IMR-90 (cell line): ENCODE measurements at regions not wholly inside any gene's neighbourhood (a gene's known extent, or its start where the extent isn't known, plus 50 kb on each side); places are given as distances from the start of the nearest gene placed in this dataset.

Experiments
- ATAC-seq: fragments of 200-7000 bp; cut with Tn5 transposase; 2 replicates; pipeline ENCODE4 v1.9.1; 2020; ENCODE audit warnings: low read depth, mild to moderate bottlenecking, moderate library complexity
- BruUV-seq: library from RNA; stranded (reverse); fragments of 400-500 nt; replicated peaks from 2 replicates; lab custom pipeline; 2021; lab: Mats Ljungman, UMichigan
- CTCF ChIA-PET: fragments of 300-600 bp; formaldehyde crosslinking; extraction: SDS; loops from one replicate; lab custom pipeline; 2021; ENCODE audit warnings: antibody characterized with exemption; lab: Yijun Ruan, JAX
- POLR2A ChIA-PET: fragments of 300-600 bp; sonication (Branson Sonifier 250); formaldehyde crosslinking; loops from one replicate; lab custom pipeline; 2022; ENCODE audit warnings: antibody characterized with exemption; ENCODE audit not compliant: unreplicated experiment; lab: Charles Lee
- DNase-seq: peaks from one replicate; pipeline ENCODE4 v3.0.0; 2013
- H2AFZ ChIP-seq: replicated peaks from 2 replicates; pipeline ENCODE3; 2013; ENCODE audit warnings: low read length, mild to moderate bottlenecking; ENCODE audit not compliant: poor library complexity
- H2AK5ac ChIP-seq: 2 replicates; pipeline ENCODE4 v1.6.1; 2013; ENCODE audit warnings: low read depth, low read length, inconsistent platforms
- H2AK9ac ChIP-seq: replicated peaks from 2 replicates; pipeline ENCODE3; 2013; ENCODE audit warnings: mild to moderate bottlenecking, low read depth, low read length, moderate library complexity; ENCODE audit not compliant: poor library complexity
- H2BK120ac ChIP-seq: 2 replicates; pipeline ENCODE4 v1.6.1; 2013; ENCODE audit warnings: low read depth, low read length, inconsistent platforms
- H2BK15ac ChIP-seq: 3 replicates; pipeline ENCODE4 v1.6.1; 2013; ENCODE audit warnings: low read depth, low read length, inconsistent platforms
- H2BK20ac ChIP-seq: 2 replicates; pipeline ENCODE4 v1.6.1; 2013; ENCODE audit warnings: low read depth, mild to moderate bottlenecking, inconsistent platforms, low read length, moderate library complexity
- H2BK5ac ChIP-seq: 2 replicates; pipeline ENCODE4 v1.6.1; 2013; ENCODE audit warnings: mild to moderate bottlenecking, low read depth, low read length, inconsistent platforms; ENCODE audit not compliant: poor library complexity, severe bottlenecking
- H3K14ac ChIP-seq: replicated peaks from 2 replicates; pipeline ENCODE4 v1.6.1; 2013; ENCODE audit warnings: low read depth, low read length, inconsistent platforms
- H3K18ac ChIP-seq: 2 replicates; pipeline ENCODE4 v1.6.1; 2013; ENCODE audit warnings: low read depth, low read length, control low read depth
- H3K23ac ChIP-seq: 2 replicates; pipeline ENCODE4 v1.6.1; 2013; ENCODE audit warnings: low read depth, low read length, inconsistent platforms
- H3K27ac ChIP-seq: 2 replicates; pipeline ENCODE4 v1.5.1; 2013; ENCODE audit warnings: mild to moderate bottlenecking, control low read depth, low read length; ENCODE audit not compliant: insufficient read depth
- H3K27me3 ChIP-seq: 2 replicates; pipeline ENCODE4 v1.6.1; 2013; ENCODE audit warnings: low read length; ENCODE audit not compliant: control insufficient read depth, insufficient read depth
- H3K36me3 ChIP-seq: 2 replicates; pipeline ENCODE4 v1.6.1; 2013; ENCODE audit warnings: low read length, mixed read lengths; ENCODE audit not compliant: control insufficient read depth, insufficient read depth
- H3K4ac ChIP-seq: 2 replicates; pipeline ENCODE4 v1.6.1; 2013; ENCODE audit warnings: low read depth, low read length, inconsistent platforms
- H3K4me1 ChIP-seq: 2 replicates; pipeline ENCODE4 v1.6.1; 2013; ENCODE audit warnings: low read length, mixed read lengths; ENCODE audit not compliant: control insufficient read depth, insufficient read depth
- H3K4me2 ChIP-seq: 2 replicates; pipeline ENCODE4 v1.6.1; 2013; ENCODE audit warnings: low read depth, mild to moderate bottlenecking, control low read depth, low read length, moderate library complexity
- H3K4me3 ChIP-seq: 2 replicates; pipeline ENCODE4 v1.5.1; 2013; ENCODE audit warnings: low read depth, mild to moderate bottlenecking, control low read depth, low read length, moderate library complexity; ENCODE audit not compliant: insufficient read depth
- H3K56ac ChIP-seq: 2 replicates; pipeline ENCODE4 v1.6.1; 2013; ENCODE audit warnings: low read length, inconsistent platforms; ENCODE audit not compliant: insufficient read depth; ENCODE audit errors: extremely low read depth
- H3K79me1 ChIP-seq, 2 experiments: 2 replicates each; pipeline ENCODE4 v1.6.1; 2013; ENCODE audit warnings: low read length in 2 of 2, inconsistent platforms in 1 of 2, low read depth in 1 of 2
- H3K9ac ChIP-seq: 2 replicates; pipeline ENCODE4 v1.6.1; 2013; ENCODE audit warnings: low read depth, low read length, control low read depth
- H3K9me1 ChIP-seq: 2 replicates; pipeline ENCODE4 v1.6.1; 2013; ENCODE audit warnings: low read length, inconsistent platforms; ENCODE audit not compliant: insufficient read depth
- H3K9me3 ChIP-seq: 2 replicates; pipeline ENCODE4 v1.6.1; 2013; ENCODE audit warnings: low read length; ENCODE audit not compliant: control insufficient read depth, insufficient read depth
- H4K20me1 ChIP-seq: 2 replicates; pipeline ENCODE4 v1.6.1; 2013; ENCODE audit warnings: low read length, inconsistent platforms; ENCODE audit not compliant: insufficient read depth
- H4K5ac ChIP-seq: 2 replicates; pipeline ENCODE4 v1.6.1; 2013; ENCODE audit warnings: mild to moderate bottlenecking, low read depth, low read length, control low read depth
- H4K8ac ChIP-seq, 2 experiments: 2 replicates each; pipeline ENCODE4 v1.6.1; 2013; ENCODE audit warnings: low read depth in 2 of 2, low read length in 2 of 2, control low read depth in 1 of 2, inconsistent platforms in 1 of 2
- H4K91ac ChIP-seq: 2 replicates; pipeline ENCODE4 v1.6.1; 2013; ENCODE audit warnings: low read depth, low read length, inconsistent platforms; ENCODE audit not compliant: insufficient read depth
- BHLHE40 ChIP-seq: fragments of 150-350 bp; IDR thresholded peaks from 2 replicates; pipeline ENCODE4 v1.6.1; 2016; ENCODE audit warnings: mild to moderate bottlenecking, low read depth, low read length
- CHD1 ChIP-seq: IDR thresholded peaks from 2 replicates; pipeline ENCODE4 v1.6.1; 2012; ENCODE audit warnings: low read depth, low read length, improper control_type of control experiment
- FOS ChIP-seq: fragments of 150-350 bp; IDR thresholded peaks from 2 replicates; pipeline ENCODE4 v1.6.1; 2016; ENCODE audit warnings: low read depth, low read length
- MAZ ChIP-seq: IDR thresholded peaks from 2 replicates; pipeline ENCODE4 v1.6.1; 2012; ENCODE audit warnings: low read depth, mild to moderate bottlenecking, low read length, improper control_type of control experiment, moderate library complexity, borderline replicate concordance
- NFE2L2 ChIP-seq: fragments of 150-350 bp; IDR thresholded peaks from 2 replicates; pipeline ENCODE4 v1.6.1; 2016; ENCODE audit warnings: low read depth, mild to moderate bottlenecking, low read length
- RAD21 ChIP-seq: IDR thresholded peaks from 2 replicates; pipeline ENCODE4 v1.6.1; 2012; ENCODE audit warnings: low read length, improper control_type of control experiment
- RCOR1 ChIP-seq: IDR thresholded peaks from 2 replicates; pipeline ENCODE4 v1.6.1; 2012; ENCODE audit warnings: mild to moderate bottlenecking, low read length, improper control_type of control experiment; ENCODE audit not compliant: insufficient replicate concordance
- RFX5 ChIP-seq: IDR thresholded peaks from 2 replicates; pipeline ENCODE4 v1.8.0; 2012; ENCODE audit warnings: low read depth, mild to moderate bottlenecking, low read length, moderate library complexity
- USF2 ChIP-seq: fragments of 150-350 bp; IDR thresholded peaks from 2 replicates; pipeline ENCODE4 v1.6.1; 2017; ENCODE audit warnings: mild to moderate bottlenecking, antibody characterized with exemption, low read length, low read depth
- WGBS, 2 experiments: methylation state at CpG; one replicate each; pipeline versions ENCODE4 v1.1.5 to v1.1.7; 2013; ENCODE audit warnings: missing lambda C conversion rate in 2 of 2; ENCODE audit not compliant: insufficient read length in 1 of 2; ENCODE audit errors: extremely low coverage in 2 of 2; 5-methylcytosine and 5-hydroxymethylcytosine counted together
- dilution Hi-C: fragments of 300-500 bp; cut with HindIII; formaldehyde crosslinking; loops from one replicate; pipeline ENCODE4 v1.14.3; 2018; ENCODE audit warnings: low sequenced_read_pairs; ENCODE audit not compliant: unreplicated experiment
- in situ Hi-C: fragments of 300-500 bp; cut with MboI; formaldehyde crosslinking; loops from 3 replicates; pipeline ENCODE4 v1.14.3; 2019; ENCODE audit warnings: low sequenced_read_pairs, inconsistent platforms, mixed read lengths
- intact Hi-C: fragments of 100-400 bp; cut with micrococcal nuclease; formaldehyde crosslinking; loops from 2 replicates; pipeline ENCODE4 v1.10.0; 2022
- TF ChIP-seq, protein P1 (sequence below): fragments of 150-350 bp; IDR thresholded peaks from 2 replicates; pipeline ENCODE4 v1.6.1; 2016; ENCODE audit warnings: low read depth, mild to moderate bottlenecking, low read length, moderate library complexity, borderline replicate concordance
- TF ChIP-seq, protein P2 (sequence below): conservative IDR thresholded peaks from 2 replicates; pipeline ENCODE4 v1.5.1; 2012; ENCODE audit warnings: mild to moderate bottlenecking, low read depth, low read length, improper control_type of control experiment

DNA sequence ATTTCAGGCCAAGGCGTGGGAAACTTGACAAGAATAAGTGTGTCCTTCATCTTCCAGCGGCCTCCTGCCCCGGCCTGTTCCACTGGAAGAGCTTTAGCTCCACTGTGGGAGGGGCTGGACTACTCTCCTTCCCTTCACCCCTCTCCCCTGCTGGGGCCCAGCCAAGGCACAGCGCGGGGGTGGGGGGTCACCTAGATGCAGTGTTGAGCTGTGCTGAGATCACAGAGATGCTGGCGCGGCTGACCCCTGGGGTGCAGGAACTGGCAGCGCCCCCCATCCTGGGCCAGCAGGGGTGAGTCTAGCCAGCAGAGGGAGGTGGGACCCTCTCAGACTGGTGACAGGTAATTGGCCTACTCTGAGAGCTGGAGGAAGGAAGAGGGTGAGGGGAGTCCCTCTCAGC, 111.8 kb upstream of the LHX1 start:
- Histone ChIP-seq H2BK5ac (no peak overlapping the region), H4K20me1 (no peaks in the 10 kb centered on the region), H3K9me1 (no peaks in the 10 kb centered on the region), H3K9ac (no peak overlapping the region), H2BK20ac (no peak overlapping the region), H3K4me2 (no peak overlapping the region), H2AK9ac (no peak overlapping the region), H2AFZ (no peak overlapping the region), H3K4ac (no peak overlapping the region), H2BK120ac (no peak overlapping the region), H3K36me3 (no peaks in the 10 kb centered on the region), H4K91ac (no peak overlapping the region), H3K56ac (no peak overlapping the region), H4K5ac (no peak overlapping the region), H3K27me3 (peaks cover 28% of the 10 kb centered on the region), H3K14ac (no peak overlapping the region), H3K9me3 (no peaks in the 10 kb centered on the region), H3K18ac (no peak overlapping the region), H2AK5ac (no peak overlapping the region), H3K79me1 (no peaks in the 10 kb centered on the region), H3K27ac (no peak overlapping the region), H4K8ac (no peak overlapping the region), H3K23ac (no peak overlapping the region), H3K4me3 (no peak overlapping the region), H2BK15ac (no peak overlapping the region), H3K4me1 (no peaks in the 10 kb centered on the region)
- no TSS peak for BruUV-seq
- WGBS, 2 experiments, result no CpG with 5 or more reads among the region's 8 CpGs
- DNase-seq (no peak), ATAC-seq (no peak)
- TF ChIP-seq RFX5 (no peak), NFE2L2 (no peak), RCOR1 (no peak), MAZ (no peak), CHD1 (no peak), FOS (no peak), RAD21 (no peak), BHLHE40 (no peak), USF2 (no peak)
- TF ChIP-seq, protein P1, sequence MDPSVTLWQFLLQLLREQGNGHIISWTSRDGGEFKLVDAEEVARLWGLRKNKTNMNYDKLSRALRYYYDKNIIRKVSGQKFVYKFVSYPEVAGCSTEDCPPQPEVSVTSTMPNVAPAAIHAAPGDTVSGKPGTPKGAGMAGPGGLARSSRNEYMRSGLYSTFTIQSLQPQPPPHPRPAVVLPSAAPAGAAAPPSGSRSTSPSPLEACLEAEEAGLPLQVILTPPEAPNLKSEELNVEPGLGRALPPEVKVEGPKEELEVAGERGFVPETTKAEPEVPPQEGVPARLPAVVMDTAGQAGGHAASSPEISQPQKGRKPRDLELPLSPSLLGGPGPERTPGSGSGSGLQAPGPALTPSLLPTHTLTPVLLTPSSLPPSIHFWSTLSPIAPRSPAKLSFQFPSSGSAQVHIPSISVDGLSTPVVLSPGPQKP, result no peak
- TF ChIP-seq, protein P2, sequence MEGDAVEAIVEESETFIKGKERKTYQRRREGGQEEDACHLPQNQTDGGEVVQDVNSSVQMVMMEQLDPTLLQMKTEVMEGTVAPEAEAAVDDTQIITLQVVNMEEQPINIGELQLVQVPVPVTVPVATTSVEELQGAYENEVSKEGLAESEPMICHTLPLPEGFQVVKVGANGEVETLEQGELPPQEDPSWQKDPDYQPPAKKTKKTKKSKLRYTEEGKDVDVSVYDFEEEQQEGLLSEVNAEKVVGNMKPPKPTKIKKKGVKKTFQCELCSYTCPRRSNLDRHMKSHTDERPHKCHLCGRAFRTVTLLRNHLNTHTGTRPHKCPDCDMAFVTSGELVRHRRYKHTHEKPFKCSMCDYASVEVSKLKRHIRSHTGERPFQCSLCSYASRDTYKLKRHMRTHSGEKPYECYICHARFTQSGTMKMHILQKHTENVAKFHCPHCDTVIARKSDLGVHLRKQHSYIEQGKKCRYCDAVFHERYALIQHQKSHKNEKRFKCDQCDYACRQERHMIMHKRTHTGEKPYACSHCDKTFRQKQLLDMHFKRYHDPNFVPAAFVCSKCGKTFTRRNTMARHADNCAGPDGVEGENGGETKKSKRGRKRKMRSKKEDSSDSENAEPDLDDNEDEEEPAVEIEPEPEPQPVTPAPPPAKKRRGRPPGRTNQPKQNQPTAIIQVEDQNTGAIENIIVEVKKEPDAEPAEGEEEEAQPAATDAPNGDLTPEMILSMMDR, result no peak
- dilution Hi-C loops (no loop called here), in situ Hi-C loops (no loop called here), intact Hi-C loops (no loop called here)
- ChIA-PET CTCF (no interaction called here), POLR2A (no interaction called here)
